Fibroblast of the conjunctiva (primary cell): ENCODE measurements at regions not wholly inside any gene's neighbourhood (a gene's known extent, or its start where the extent isn't known, plus 50 kb on each side); places are given as distances from the start of the nearest gene placed in this dataset.
"Not testable (repeated sequence)": the region's sequence is repeated elsewhere in the genome, so short reads cannot be mapped to it uniquely, and the experiment has no call there.

Experiments
- DNase-seq: peaks from one replicate; pipeline ENCODE4 v3.0.0-alpha.2; 2010; ENCODE audit warnings: low read depth

DNA sequence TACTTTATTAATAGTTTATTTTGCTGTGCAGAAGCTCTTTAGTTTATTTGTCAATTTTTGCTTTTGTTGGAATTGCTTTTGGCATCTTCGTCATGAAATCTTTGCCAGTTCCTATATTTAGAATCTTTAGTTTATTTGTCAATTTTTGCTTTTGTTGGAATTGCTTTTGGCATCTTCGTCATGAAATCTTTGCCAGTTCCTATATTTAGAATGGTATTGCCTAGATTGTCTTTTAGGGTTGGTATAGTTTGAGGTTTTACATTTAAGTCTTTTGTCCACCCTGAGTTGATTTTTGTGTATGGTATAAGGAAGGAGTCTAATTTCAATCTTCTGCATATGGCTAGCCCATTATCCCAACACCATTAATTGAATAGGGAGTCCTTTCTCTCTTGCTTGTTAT, 93.9 kb upstream of the TCF21 start:
- DNase-seq: not testable (repeated sequence)

DNA sequence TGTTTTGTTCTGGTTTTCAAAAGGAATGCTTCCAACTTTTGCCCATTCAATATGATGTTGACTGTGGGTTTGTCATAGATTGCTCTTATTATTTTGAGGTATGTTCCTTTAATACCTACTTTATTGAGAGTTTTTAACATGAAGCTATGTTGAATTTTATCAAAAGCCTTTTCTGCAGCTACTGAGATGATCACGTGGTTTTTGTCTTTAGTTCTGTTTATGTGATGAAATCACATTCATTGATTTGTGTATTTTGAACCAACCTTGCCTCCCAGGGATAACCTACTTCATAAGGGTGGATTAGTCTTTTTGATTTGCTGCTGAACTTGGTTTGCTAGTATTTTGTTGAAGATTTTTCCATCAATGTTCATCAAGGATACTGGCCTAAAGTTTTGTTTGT, 92.7 kb upstream of the TCF21 start:
- DNase-seq: no peak

DNA sequence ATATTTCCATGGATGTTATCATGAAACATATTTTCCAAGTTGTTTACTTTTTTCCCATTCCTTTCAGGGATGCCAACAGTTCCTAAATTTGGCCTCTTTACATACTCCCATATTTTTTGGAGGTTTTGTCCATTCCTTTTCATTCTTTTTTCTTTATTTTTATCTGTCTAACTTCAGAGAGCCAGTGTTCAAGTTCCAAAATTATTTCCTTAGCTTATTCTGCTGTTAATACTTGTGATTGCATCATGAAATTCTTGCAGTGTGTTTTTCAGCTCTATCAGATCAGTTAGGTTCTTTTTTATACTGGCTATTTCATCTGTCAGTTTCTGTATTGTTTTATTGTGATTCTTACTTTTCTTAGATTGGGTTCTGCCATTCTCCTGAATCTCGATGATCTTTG, 89.9 kb upstream of the TCF21 start:
- no peak for DNase-seq

DNA sequence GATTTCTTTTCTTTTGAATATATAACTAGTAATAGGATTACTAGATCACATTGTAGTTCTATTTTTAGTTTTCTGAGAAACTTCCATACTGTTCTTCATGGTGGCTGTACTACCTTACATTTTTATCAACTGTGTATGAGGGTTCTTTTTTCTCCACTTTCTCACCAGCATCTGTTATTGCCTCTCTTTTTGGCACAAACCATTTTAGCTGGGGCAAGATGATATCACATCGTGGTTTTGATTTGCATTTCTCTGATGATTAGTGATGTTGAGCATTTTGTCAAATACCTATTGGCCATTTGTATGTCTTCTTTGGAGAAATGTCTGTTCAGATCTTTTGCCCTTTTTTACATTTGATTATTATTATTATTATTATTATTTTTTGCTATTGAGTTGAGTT, 86.1 kb upstream of the TCF21 start:
- no peak for DNase-seq

DNA sequence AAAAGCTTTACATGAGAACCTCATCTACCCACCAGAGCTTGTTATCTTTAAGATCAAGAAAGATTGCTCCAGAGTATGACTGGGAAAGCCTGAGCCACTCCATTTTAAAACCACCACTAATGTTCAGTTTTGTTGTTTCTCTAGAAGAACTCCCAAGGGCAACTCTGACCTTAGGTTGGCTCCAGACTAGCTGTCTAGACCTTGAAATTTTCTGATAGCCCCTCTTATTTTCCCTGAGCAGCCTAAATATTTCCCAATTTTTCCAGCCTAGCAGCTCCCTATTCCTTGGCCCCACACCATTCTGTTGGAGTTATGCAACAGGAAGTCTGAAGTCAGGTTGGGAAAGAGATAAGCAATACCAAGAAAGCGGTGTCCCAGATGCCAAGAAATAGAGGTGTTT, 84.6 kb upstream of the TCF21 start:
- DNase-seq: no peak

DNA sequence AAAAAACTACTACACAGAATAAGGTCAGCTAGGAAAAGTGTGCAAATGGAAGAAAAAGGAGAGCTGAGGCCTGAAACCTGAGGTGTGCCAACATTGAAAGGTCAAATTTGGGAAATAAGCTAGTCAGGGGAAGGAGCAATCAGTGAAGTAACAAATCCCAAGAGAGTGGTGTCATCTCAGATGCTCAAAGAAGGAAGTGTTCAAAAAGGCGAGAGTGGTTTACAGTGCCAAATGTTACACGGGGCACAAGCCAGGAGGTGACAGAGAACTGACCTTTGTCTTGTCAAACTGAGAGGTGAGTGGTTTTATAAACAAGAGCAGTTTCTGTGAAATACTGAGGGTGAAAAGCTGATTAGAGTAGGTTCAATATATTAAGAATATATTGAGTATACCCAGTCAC, 83.0 kb upstream of the TCF21 start:
- DNase-seq: no peak

DNA sequence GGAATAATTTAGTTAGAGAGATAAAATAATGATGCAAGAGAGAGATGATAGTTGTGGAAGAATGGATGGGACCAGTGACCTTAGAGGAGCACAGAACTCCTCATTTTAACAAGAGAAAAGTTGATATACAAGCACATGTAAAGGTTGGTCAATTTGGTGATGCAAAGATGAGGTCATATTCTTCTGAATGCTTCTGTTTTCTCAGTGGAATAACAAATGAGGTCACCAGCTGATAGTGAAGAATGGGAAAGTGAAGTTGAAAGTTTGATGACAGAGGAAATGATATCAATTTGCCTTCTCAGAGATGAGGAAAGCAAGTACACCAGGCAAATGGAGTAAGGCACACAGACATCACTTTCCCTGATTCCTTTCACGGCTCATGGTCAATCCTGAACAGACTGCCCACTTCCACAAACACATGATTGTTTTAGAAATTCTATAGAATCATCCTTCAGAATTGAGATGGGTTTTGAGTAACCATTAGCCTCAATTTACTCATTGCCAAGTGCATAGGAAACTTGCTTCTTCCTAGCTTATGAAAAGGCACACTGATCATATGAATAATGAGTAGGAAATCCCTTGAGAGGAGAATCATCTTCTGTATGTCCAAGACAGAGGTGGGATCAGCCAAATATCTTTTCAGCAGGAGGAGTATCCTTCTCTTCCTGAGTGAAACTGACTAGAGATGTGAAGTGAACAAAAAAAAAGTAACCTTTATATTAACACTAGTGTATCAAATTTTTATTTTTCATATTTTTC, 82.4 kb upstream of the TCF21 start:
- DNase-seq: no peak

DNA sequence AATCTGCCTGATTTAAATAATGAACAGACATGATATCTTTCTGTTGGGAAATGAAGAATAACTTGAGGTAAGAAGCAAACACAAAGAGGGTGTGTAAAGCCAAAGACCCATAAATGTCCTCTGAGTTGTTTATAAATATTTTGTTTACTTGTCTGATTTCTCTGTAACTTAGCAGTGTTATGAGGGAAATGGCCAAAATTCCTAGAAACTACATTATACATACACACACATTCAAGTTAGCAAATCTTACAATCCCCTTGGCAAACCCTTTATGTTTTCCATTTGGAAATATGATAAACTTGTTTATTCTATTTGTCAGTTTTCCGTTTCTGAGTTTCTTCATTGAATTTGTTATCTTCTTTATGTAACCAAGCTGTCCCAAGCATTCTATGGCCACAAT, 81.4 kb upstream of the TCF21 start:
- no peak for DNase-seq

DNA sequence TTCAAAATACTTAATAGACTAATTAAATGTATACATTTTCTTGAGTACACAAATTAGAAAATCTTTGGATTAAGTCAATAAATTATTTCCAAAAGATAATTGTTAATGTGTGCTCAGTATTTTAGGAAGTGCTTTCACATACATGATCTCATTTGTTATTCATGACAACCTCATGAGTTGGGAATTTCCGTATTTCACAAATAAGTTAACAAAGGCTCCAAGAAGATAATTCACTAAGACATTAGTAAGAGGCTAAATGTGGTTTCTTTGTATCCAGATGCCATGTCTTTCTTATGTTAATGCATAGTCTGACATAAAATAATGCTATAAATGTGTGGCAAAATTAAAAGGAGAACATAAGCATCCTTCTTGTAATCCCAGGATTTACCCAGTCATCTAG, 79.5 kb upstream of the TCF21 start:
- no peak for DNase-seq

DNA sequence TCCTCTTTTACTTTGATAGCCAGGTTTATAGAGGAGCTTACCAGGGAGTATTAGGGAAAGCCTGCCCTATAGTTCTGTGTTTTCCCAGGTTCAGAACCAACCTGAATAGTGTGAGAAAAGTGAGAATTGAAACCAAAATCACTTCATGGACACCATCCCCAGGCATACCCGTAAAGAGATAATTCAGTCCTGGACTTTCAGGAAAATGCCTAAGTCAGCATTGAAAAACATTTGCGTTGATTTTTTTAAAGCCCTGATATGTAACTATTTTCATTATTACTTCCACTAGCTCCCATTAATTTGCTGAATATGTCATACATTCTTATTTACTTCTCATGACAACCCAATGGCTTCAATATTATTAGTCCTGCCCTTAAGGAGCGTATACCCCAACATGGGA, 77.4 kb upstream of the TCF21 start:
- DNase-seq: no peak

DNA sequence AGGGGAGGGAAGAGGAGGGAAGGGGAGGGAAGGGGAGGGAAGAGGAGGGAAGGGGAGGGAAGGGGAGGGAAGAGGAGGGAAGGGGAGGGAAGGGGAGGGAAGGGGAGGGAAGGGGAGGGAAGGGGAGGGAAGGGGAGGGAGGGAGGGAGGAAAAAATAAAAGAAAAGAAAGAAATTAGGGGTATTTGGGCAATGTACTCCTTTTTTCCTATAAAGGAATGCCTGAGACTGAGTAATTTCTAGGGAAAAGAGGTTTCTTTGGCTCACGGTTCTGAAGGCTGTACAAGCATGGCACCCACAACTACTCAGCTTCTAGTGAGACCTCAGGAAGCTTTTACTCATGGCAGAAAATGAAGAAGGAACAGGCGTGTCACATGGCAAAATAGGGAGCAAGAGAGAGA, 76.5 kb upstream of the TCF21 start:
- DNase-seq: not testable (repeated sequence)

DNA sequence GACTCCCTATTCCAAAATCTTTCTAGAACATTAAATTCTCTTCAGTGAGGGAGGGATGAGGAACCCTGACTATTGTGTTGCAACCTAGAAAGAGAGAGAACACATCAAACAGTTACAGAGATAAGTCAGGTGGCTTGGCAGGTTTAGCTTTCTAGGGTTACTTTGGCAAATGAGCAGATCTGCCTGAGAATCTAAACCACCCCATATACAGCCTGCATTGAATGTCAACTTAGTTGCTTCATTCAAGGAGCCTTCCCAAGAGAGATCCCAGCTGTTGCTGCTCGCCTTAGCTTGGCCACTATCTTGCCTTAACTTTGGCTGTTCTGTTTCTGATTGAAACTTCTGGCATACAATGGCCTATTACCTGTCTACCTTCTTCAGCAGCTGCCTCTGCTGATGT, 74.7 kb upstream of the TCF21 start:
- DNase-seq: no peak

DNA sequence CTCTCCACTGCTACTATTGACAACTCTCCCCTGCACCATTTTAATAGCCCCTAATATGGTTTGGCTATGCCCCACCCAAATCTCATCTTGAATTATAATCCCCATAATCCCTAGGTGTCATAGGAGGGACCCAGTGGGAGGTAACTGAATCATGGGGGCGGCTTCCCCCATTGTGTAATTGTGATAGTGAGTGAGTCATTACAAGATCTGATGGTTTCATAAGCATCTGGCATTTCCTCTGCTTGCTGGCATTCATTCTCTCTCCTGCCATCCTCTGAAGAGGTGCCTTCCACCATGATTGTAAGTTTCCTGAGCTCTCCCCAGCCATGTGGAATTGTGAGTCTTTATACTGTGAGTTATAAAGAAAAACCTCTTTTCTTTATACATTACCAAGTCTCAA, 74.1 kb upstream of the TCF21 start:
- DNase-seq: peak; percentile 20

DNA sequence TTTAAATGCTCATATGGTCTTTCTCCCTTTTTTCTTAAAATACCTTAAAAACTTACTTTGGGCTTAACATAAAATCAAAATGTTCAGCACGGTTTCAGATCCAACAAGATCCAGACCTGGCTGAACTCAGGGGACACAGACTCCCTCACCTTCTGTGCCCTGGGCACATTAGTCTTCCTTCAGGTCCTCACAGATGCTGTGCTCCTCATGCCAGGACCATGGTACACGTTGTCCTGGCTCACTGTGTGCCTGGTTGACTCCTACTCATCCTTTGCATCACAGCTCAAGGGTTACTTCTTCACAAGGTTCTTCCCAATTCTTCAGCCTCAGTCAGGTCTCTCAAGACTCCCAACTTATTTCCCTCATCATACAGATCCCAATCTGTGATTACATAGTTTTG, 73.6 kb upstream of the TCF21 start:
- no peak for DNase-seq

DNA sequence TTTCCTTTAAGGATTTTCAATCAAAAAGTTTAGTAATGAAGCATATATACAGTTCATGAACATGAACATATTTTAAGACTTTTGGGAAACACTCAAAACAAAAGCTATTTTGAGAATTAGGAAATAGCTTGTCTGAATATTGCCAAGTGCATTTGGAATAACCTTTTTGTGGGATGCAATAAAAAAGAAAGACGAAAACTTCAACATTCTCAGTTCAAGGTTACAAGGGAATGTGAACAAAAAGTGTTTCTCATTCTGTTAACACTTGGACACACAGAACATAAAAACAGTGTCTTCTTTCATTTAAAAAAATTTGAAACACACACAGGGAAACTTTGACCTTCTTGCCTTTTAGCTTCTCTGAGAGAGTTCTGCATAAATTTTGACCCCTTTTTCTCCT, 72.7 kb upstream of the TCF21 start:
- no peak for DNase-seq

DNA sequence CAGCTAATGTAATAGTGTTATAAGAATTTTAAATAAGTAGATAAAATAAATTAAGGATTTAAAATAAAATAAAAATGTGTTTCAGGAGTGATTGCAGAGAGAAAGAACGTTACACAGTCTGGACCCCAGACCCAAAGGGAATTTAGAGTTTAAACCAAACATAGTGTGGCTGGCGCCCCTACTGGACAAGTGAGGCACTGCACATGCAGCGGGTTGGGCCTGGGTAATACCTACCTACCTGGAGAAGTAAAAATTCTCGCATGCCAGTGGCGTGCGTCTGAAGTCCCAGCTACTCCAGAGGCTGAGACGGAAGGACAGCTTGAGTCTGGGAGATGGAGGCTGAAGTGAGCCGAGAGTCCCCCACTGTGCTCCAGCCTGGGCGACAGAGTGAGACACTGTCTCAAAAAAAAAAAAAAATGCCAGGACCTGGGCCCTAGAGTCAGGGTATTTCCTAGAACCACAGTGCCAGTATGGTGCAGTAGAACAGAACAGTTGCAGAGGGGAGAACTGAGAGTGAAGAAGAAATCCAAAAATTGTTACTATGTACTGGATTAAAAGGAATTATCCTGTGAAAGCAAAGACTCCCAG, 71.4 kb upstream of the TCF21 start:
- DNase-seq: no peak

DNA sequence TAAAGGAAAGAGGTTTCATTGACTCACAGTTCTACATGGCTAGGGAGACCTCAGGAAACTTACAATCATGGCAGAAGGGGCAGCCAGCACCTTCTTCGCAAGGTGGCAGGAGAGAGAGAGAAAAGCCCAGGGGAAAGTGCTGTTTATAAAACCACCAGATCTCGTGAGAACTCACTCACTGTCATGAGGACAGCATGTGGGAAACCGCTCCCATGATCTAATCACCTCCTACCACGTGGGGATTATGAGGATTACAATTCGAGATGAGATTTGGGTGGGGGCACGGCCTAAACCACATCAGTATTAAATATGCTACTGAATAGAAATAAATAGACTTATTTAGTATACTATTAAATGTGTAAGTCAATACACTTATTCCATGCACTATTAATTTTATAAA, 70.6 kb upstream of the TCF21 start:
- DNase-seq: no peak

DNA sequence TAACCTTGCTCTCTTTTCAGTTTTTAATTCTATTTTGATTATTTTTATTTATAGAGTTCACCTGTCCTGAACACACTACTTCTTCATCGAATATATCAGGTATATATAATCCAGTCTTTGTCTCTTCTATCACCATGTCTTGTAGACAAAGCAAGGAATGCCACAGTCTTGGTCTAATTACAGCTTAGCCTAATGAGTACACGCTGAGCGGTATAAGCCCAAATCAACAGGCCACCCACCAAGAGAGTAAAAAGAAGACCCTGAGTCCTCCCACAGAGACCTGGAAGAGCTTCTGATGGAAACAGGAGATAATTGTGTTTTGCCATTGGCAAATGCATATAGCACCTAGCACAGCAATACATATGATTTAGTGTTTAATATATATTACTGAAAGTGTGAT, 68.7 kb upstream of the TCF21 start:
- DNase-seq: no peak

DNA sequence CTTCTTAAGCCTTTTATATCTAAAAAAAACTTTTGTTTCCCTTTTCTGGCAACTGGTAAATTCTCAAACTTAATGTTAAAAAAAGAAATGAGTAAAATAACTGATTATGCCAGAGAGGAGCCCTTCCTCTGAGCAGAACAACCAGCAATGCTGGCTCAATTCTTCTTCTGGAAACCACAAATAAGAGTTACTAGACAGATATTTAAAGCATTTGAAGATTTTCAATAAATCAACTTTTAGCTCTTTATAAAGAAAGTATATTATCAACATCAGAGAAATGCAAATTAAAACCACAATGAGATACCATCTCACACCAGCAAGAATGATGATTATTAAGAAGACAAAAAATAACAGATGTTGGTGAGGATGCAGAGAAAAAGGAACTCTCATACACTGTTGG, 61.1 kb upstream of the TCF21 start:
- DNase-seq: no peak

DNA sequence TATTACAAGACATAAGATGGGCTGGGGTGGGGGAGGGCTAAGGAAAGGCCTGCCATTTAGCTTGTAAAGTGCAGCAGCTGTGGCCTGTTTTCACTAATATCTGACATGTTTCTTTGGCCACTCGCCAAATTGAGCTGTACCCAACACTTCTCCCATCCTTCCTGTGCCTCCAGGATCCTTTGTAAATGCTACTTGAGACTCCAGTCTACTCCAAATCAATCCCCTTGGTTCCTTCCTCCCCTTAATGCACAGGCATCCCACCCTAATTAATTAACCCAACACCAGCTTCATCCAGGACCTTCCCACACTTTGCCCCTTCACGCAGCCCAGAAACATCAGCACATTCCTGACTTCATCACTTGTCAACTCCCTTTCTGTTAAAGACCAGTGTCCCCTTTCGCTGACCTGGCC, 55.0 kb upstream of the TCF21 start:
- no peak for DNase-seq

DNA sequence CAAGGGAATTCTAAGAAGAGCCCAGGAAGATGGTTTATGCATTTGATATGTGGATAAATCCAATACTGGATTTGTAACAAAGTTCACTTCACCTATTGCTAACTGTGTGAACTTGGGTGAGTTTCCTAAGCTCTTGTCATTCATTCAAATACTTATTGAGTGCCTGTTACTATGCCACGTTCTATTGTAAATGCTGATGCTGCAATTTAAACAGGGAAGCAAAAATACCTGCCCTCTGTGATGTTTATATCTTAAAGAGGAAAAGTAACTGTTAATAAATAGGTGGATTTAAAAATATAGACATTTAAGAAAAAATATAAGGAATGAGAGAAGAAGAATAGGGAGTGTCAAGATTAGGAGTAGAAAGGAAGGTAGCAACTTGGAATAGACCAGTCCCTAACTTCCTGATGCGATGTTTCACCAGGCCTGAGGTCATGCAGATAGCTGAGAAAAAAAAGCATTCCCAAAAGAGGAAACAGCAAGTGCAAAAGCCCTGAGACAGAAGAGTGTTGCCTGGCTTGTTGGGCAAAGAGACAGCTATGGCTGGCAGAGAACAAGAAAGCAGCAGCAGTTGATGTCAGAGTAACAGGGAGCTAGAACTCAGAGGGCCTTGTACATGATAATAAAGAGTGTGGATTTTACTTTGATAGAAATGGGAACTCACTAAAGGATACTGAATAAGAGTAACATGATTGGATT, 54.3 kb upstream of the TCF21 start:
- DNase-seq: no peak

DNA sequence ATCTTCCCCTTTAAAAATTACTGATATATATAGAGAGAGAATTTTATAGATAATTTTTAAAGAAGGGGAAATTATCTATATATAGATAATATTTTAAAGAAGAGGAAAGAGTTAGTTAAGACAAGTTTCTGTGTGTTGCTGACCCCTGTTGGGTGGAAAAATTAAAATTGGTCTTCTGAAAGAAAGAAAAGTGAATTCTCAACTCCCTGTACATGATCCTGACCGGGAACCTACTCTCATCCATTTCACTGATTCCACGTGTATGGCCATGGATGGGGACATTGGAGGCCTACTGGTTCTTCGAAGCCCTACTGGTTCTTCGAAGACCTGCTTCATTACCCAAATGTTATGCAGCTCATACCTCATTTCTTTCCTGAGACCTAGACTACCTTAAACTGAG, 53.0 kb upstream of the TCF21 start:
- DNase-seq: peak; percentile 22

DNA sequence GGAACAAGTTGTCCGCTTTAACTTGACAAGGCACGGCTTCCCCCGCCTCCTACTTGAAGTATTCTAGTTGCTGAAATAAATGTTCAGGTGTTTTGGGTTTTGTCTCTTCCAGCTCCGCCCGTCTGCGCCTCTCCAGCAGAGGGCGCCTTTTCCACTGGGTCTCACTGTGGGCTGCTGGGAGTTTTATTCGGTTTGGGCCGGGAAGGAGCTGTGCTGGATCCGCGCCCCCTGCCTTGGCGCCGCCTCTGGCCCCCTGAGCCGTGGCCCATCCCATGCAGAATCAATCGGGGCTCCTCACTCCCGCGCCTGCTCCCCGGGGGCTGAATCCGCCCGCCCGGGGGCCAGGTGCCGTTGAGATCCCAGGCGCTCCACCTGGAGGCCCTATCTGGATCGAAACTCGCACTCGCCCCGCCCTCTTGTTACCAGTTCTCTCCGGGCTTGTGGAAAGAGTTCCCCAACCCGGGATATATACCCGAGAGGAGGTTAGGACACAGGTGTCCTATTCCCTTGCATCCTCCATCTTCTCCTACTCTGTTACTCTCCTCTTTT, 51.0 kb upstream of the TCF21 start:
- peak; percentile 18 for DNase-seq
